ENCODE measurements at regions not wholly inside any gene's neighbourhood (a gene's known extent, or its start where the extent isn't known, plus 50 kb on each side); places are given as distances from the start of the nearest gene placed in this dataset.

GRCh38 chr6:164807125-164807524 is 502.3 kb downstream of the C6orf118 start:
- TF ChIP-seq POLR2AphosphoS5 (IDR thresholded peaks at IDR 0.05; ENCODE audit: insufficient read depth in 1 of 2, low read depth in 1 of 2) (no peak), POLR2A (IDR thresholded peaks at IDR 0.05) (no peak), CTCF (IDR thresholded peaks at IDR 0.05) (no peak)
- H3K4me3 ChIP-seq, result no peak overlapping the region
- intact Hi-C loops (cut with DNase I), result no loop called here
- no peak for DNase-seq (ENCODE audit: extremely low spot score in 2 of 2)
- no peaks in the 10 kb centered on the region for H3K36me3 ChIP-seq
- no peak overlapping the region for H3K27ac ChIP-seq
- no peaks in the 10 kb centered on the region for H3K27me3 ChIP-seq
- H3K9me3 ChIP-seq, result no peaks in the 10 kb centered on the region
- no peaks in the 10 kb centered on the region for H3K4me1 ChIP-seq

GRCh38 chr6:164795056-164795815 is 514.2 kb downstream of the C6orf118 start:
- H3K4me1 ChIP-seq, result no peaks in the 10 kb centered on the region
- no peaks in the 10 kb centered on the region for H3K9me3 ChIP-seq
- no peak overlapping the region for H3K4me3 ChIP-seq
- intact Hi-C loops (cut with DNase I), result no loop called here
- no peak for DNase-seq (ENCODE audit: extremely low spot score in 2 of 2)
- H3K36me3 ChIP-seq, result no peaks in the 10 kb centered on the region
- no peak overlapping the region for H3K27ac ChIP-seq
- TF ChIP-seq CTCF (IDR thresholded peaks at IDR 0.05), result no peak
- no peak for TF ChIP-seq POLR2AphosphoS5 (IDR thresholded peaks at IDR 0.05; ENCODE audit: insufficient read depth in 1 of 2, low read depth in 1 of 2)
- TF ChIP-seq POLR2A (IDR thresholded peaks at IDR 0.05), result no peak
- no peaks in the 10 kb centered on the region for H3K27me3 ChIP-seq

- no peak overlapping the region for H3K27ac ChIP-seq
- intact Hi-C loops (cut with DNase I), result no loop called here
- DNase-seq (ENCODE audit: extremely low spot score in 2 of 2), result no peak
- H3K27me3 ChIP-seq, result no peaks in the 10 kb centered on the region
- no peaks in the 10 kb centered on the region for H3K9me3 ChIP-seq
- no peak overlapping the region for H3K4me3 ChIP-seq
- no peak for TF ChIP-seq POLR2AphosphoS5 (IDR thresholded peaks at IDR 0.05; ENCODE audit: insufficient read depth in 1 of 2, low read depth in 1 of 2)
- no peak for TF ChIP-seq CTCF (IDR thresholded peaks at IDR 0.05)
- TF ChIP-seq POLR2A (IDR thresholded peaks at IDR 0.05), result no peak
- no peaks in the 10 kb centered on the region for H3K36me3 ChIP-seq
- no peaks in the 10 kb centered on the region for H3K4me1 ChIP-seq
These were observed 516.7 kb downstream of the C6orf118 start for GRCh38 chr6:164792666-164793065.

GRCh38 chr6:164791498-164791897 is 517.9 kb downstream of the C6orf118 start:
- Histone ChIP-seq H3K9me3 (no peaks in the 10 kb centered on the region), H3K27ac (no peak overlapping the region), H3K4me3 (no peak overlapping the region), H3K36me3 (no peaks in the 10 kb centered on the region), H3K27me3 (no peaks in the 10 kb centered on the region), H3K4me1 (no peaks in the 10 kb centered on the region)
- intact Hi-C loops (cut with DNase I), result no loop called here
- no peak for TF ChIP-seq POLR2AphosphoS5 (IDR thresholded peaks at IDR 0.05; ENCODE audit: insufficient read depth in 1 of 2, low read depth in 1 of 2)
- no peak for TF ChIP-seq CTCF (IDR thresholded peaks at IDR 0.05)
- TF ChIP-seq POLR2A (IDR thresholded peaks at IDR 0.05), result no peak
- no peak for DNase-seq (ENCODE audit: extremely low spot score in 2 of 2)

GRCh38 chr6:164763788-164764187 is 545.6 kb downstream of the C6orf118 start:
- TF ChIP-seq POLR2AphosphoS5 (IDR thresholded peaks at IDR 0.05; ENCODE audit: insufficient read depth in 1 of 2, low read depth in 1 of 2) (no peak), CTCF (IDR thresholded peaks at IDR 0.05) (no peak), POLR2A (IDR thresholded peaks at IDR 0.05) (no peak)
- intact Hi-C loops (cut with DNase I), result no loop called here

More at GRCh38 chr6:164763788-164764187, 545.6 kb downstream of the C6orf118 start:
- DNase-seq (ENCODE audit: extremely low spot score in 2 of 2), result no peak
- no peaks in the 10 kb centered on the region for H3K27me3 ChIP-seq
- H3K4me3 ChIP-seq, result no peak overlapping the region
- H3K4me1 ChIP-seq, result no peaks in the 10 kb centered on the region
- H3K27ac ChIP-seq, result no peak overlapping the region
- no peaks in the 10 kb centered on the region for H3K36me3 ChIP-seq
- no peaks in the 10 kb centered on the region for H3K9me3 ChIP-seq
